ENCODE measurements at regions not wholly inside any gene's neighbourhood (a gene's known extent, or its start where the extent isn't known, plus 50 kb on each side); places are given as distances from the start of the nearest gene placed in this dataset.

GRCh38 chr1:34701326-34702060, 53.4 kb upstream of the GJB5 start:
- H3F3A ChIP-seq (replicated peaks; ENCODE audit: low read depth), result no peaks in the 10 kb centered on the region
- Mint-ChIP-seq H3K4me1 (no peaks in the 10 kb centered on the region), H3K36me3 (ENCODE audit: low read depth) (no peaks in the 10 kb centered on the region), H3K27me3 (ENCODE audit: insufficient read depth, low read depth, poor library complexity) (peaks cover 5% of the 10 kb centered on the region), H3K27ac (no peak overlapping the region), H3K4me3 (no peak overlapping the region), H3K9me3 (no peaks in the 10 kb centered on the region; the same call in 2 of the 3 replicates)
- no peaks in the 10 kb centered on the region for H3K4me1 ChIP-seq (ENCODE audit: insufficient read depth)
- DNase-seq (ENCODE audit: low spot score) (no peak), ATAC-seq (no peak)
- no peaks in the 10 kb centered on the region for H3K36me3 ChIP-seq (ENCODE audit: insufficient read depth)
- no peak overlapping the region for H3K4me2 ChIP-seq
- no peaks in the 10 kb centered on the region for H4K20me1 ChIP-seq (replicated peaks; ENCODE audit: insufficient read depth)
- no peak overlapping the region for H3K4me3 ChIP-seq
- no peak overlapping the region for H2AFZ ChIP-seq
- no peaks in the 10 kb centered on the region for H3K27me3 ChIP-seq (ENCODE audit: insufficient read depth)
- H3K27ac ChIP-seq (ENCODE audit: low read depth), result no peak overlapping the region
- H3K79me2 ChIP-seq (replicated peaks; ENCODE audit: insufficient read depth), result no peaks in the 10 kb centered on the region
- peaks cover 3% of the 10 kb centered on the region; the same call in 1 of the 2 replicates for H3K9me2 ChIP-seq (ENCODE audit: insufficient read depth)
- TF ChIP-seq ZNF462 (CRISPR knock-in tag; IDR thresholded peaks at IDR 0.05) (no peak), CTCF (conservative IDR thresholded peaks at IDR 0.05; ENCODE audit: low read depth in 2 of 2) (no peak), STAT1 (IDR thresholded peaks at IDR 0.05; ENCODE audit: unreplicated experiment) (no peak), CREB1 (CRISPR knock-in tag; IDR thresholded peaks at IDR 0.05; ENCODE audit: low read depth) (no peak), ZNF114 (CRISPR knock-in tag; IDR thresholded peaks at IDR 0.05) (no peak), ETS1 (IDR thresholded peaks at IDR 0.05) (no peak), EZH2 (IDR thresholded peaks at IDR 0.05; ENCODE audit: low read depth, unreplicated experiment) (no peak), ZNF331 (CRISPR knock-in tag; IDR thresholded peaks at IDR 0.05; ENCODE audit: low read depth) (no peak), POLR2AphosphoS5 (IDR thresholded peaks at IDR 0.05; ENCODE audit: low read depth) (no peak), NANOG (IDR thresholded peaks at IDR 0.05; ENCODE audit: borderline replicate concordance) (no peak), JUNB (IDR thresholded peaks at IDR 0.05; ENCODE audit: unreplicated experiment) (no peak), REST (IDR thresholded peaks at IDR 0.05; ENCODE audit: unreplicated experiment) (no peak)

All from GM23338 (cell line).